ENCODE measurements at regions not wholly inside any gene's neighbourhood (a gene's known extent, or its start where the extent isn't known, plus 50 kb on each side); places are given as distances from the start of the nearest gene placed in this dataset.

- no peak for TF ChIP-seq YY1 (IDR thresholded peaks at IDR 0.05; ENCODE audit: low read depth)
- TF ChIP-seq TEAD4 (IDR thresholded peaks at IDR 0.05), result no peak
- no peak for TF ChIP-seq FOXM1 (IDR thresholded peaks at IDR 0.05; ENCODE audit: borderline replicate concordance, low read depth)
- no peak for TF ChIP-seq EP300 (IDR thresholded peaks at IDR 0.05; ENCODE audit: borderline replicate concordance)
Observed at GRCh38 chr16:54488729-54489128, 202.1 kb upstream of the IRX3 start.

- TF ChIP-seq CREB1 (IDR thresholded peaks at IDR 0.05; ENCODE audit: low read depth) (no peak), MAX (IDR thresholded peaks at IDR 0.05) (no peak)
Observed at GRCh38 chr16:54487933-54488332, 201.3 kb upstream of the IRX3 start.

GRCh38 chr16:54484700-54485099 lies 198.1 kb upstream of the IRX3 start:
- TF ChIP-seq NFIC (IDR thresholded peaks at IDR 0.05) (no peak), EP300 (IDR thresholded peaks at IDR 0.05; ENCODE audit: borderline replicate concordance) (no peak), CREB1 (IDR thresholded peaks at IDR 0.05; ENCODE audit: low read depth) (no peak), TCF12 (IDR thresholded peaks at IDR 0.05; ENCODE audit: low read depth) (no peak), YY1 (IDR thresholded peaks at IDR 0.05; ENCODE audit: low read depth) (no peak), USF1 (IDR thresholded peaks at IDR 0.05) (no peak)

GRCh38 chr16:54482892-54483574 lies 196.4 kb upstream of the IRX3 start:
- no peak for TF ChIP-seq REST (IDR thresholded peaks at IDR 0.05; ENCODE audit: low read depth)
- TF ChIP-seq MAX (IDR thresholded peaks at IDR 0.05), result no peak
- TF ChIP-seq USF1 (IDR thresholded peaks at IDR 0.05), result no peak
- TF ChIP-seq TEAD4 (IDR thresholded peaks at IDR 0.05), result no peak
- no peak for TF ChIP-seq CREB1 (IDR thresholded peaks at IDR 0.05; ENCODE audit: low read depth)
- no peak for TF ChIP-seq ZBTB7A (IDR thresholded peaks at IDR 0.05; ENCODE audit: low read depth)
- TF ChIP-seq EP300 (IDR thresholded peaks at IDR 0.05; ENCODE audit: borderline replicate concordance), result no peak
- TF ChIP-seq CEBPB (IDR thresholded peaks at IDR 0.05), result no peak
- no peak for TF ChIP-seq YY1 (IDR thresholded peaks at IDR 0.05; ENCODE audit: low read depth)
- no peak for TF ChIP-seq FOXM1 (IDR thresholded peaks at IDR 0.05; ENCODE audit: borderline replicate concordance, low read depth)
- TF ChIP-seq TAF1 (IDR thresholded peaks at IDR 0.05; ENCODE audit: low read depth), result no peak
- no peak for TF ChIP-seq NFIC (IDR thresholded peaks at IDR 0.05)
- TF ChIP-seq EGR1 (IDR thresholded peaks at IDR 0.05), result no peak
- no peak for TF ChIP-seq RAD21 (IDR thresholded peaks at IDR 0.05; ENCODE audit: low read depth)
- TF ChIP-seq TCF12 (IDR thresholded peaks at IDR 0.05; ENCODE audit: low read depth), result no peak

- no peak for TF ChIP-seq EGR1 (IDR thresholded peaks at IDR 0.05)
- no peak for TF ChIP-seq CREB1 (IDR thresholded peaks at IDR 0.05; ENCODE audit: low read depth)
- TF ChIP-seq MAX (IDR thresholded peaks at IDR 0.05), result no peak
- TF ChIP-seq TEAD4 (IDR thresholded peaks at IDR 0.05), result no peak
- no peak for TF ChIP-seq USF1 (IDR thresholded peaks at IDR 0.05)
- TF ChIP-seq REST (IDR thresholded peaks at IDR 0.05; ENCODE audit: low read depth), result no peak
- TF ChIP-seq FOXM1 (IDR thresholded peaks at IDR 0.05; ENCODE audit: borderline replicate concordance, low read depth), result no peak
- no peak for TF ChIP-seq TAF1 (IDR thresholded peaks at IDR 0.05; ENCODE audit: low read depth)
- TF ChIP-seq RAD21 (IDR thresholded peaks at IDR 0.05; ENCODE audit: low read depth), result no peak
Observed at GRCh38 chr16:54480429-54480828, 193.8 kb upstream of the IRX3 start.

- TF ChIP-seq USF1 (IDR thresholded peaks at IDR 0.05) (no peak), REST (IDR thresholded peaks at IDR 0.05; ENCODE audit: low read depth) (no peak), FOXM1 (IDR thresholded peaks at IDR 0.05; ENCODE audit: borderline replicate concordance, low read depth) (no peak), TCF12 (IDR thresholded peaks at IDR 0.05; ENCODE audit: low read depth) (no peak), TEAD4 (IDR thresholded peaks at IDR 0.05) (no peak)
Observed at GRCh38 chr16:54479546-54479945, 193.0 kb upstream of the IRX3 start.
